ENCODE measurements at regions not wholly inside any gene's neighbourhood (a gene's known extent, or its start where the extent isn't known, plus 50 kb on each side); places are given as distances from the start of the nearest gene placed in this dataset.
"Not testable (repeated sequence)": the region's sequence is repeated elsewhere in the genome, so short reads cannot be mapped to it uniquely, and the experiment has no call there.

GRCh38 chr3:103167850-103168249, 733.0 kb downstream of the ZPLD1 start:
- DNase-seq (ENCODE audit: low read depth, low spot score), result no peak

- no peak for DNase-seq (ENCODE audit: low read depth, low spot score)
Measured at GRCh38 chr3:103169289-103169688, 734.5 kb downstream of the ZPLD1 start.

GRCh38 chr3:103170651-103171050, 735.8 kb downstream of the ZPLD1 start:
- DNase-seq (ENCODE audit: low read depth, low spot score), result no peak

GRCh38 chr3:103173940-103174339, 739.1 kb downstream of the ZPLD1 start:
- no peak for DNase-seq (ENCODE audit: low read depth, low spot score)

GRCh38 chr3:103181160-103181559, 746.3 kb downstream of the ZPLD1 start:
- no peak for DNase-seq (ENCODE audit: low read depth, low spot score)

- no peak for DNase-seq (ENCODE audit: low read depth, low spot score)
Measured at GRCh38 chr3:103184772-103185171, 750.0 kb downstream of the ZPLD1 start.

GRCh38 chr3:103189941-103190340, 755.1 kb downstream of the ZPLD1 start:
- DNase-seq (ENCODE audit: low read depth, low spot score), result no peak

- no peak for DNase-seq (ENCODE audit: low read depth, low spot score)
Measured at GRCh38 chr3:103195216-103195615, 760.4 kb downstream of the ZPLD1 start.

GRCh38 chr3:103203441-103203840, 768.6 kb downstream of the ZPLD1 start:
- DNase-seq (ENCODE audit: low read depth, low spot score), result no peak

GRCh38 chr3:103210583-103210982, 775.8 kb downstream of the ZPLD1 start:
- no peak for DNase-seq (ENCODE audit: low read depth, low spot score)

GRCh38 chr3:103218146-103218545, 783.3 kb downstream of the ZPLD1 start:
- DNase-seq (ENCODE audit: low read depth, low spot score), result no peak

- DNase-seq (ENCODE audit: low read depth, low spot score), result no peak
Measured at GRCh38 chr3:103218793-103219192, 784.0 kb downstream of the ZPLD1 start.

- DNase-seq (ENCODE audit: low read depth, low spot score), result no peak
Measured at GRCh38 chr3:103227651-103228050, 792.8 kb downstream of the ZPLD1 start.

- no peak for DNase-seq (ENCODE audit: low read depth, low spot score)
Measured at GRCh38 chr3:103247459-103247858, 812.6 kb downstream of the ZPLD1 start.

- not testable (repeated sequence) for DNase-seq (ENCODE audit: low read depth, low spot score)
Measured at GRCh38 chr3:103254827-103255226, 820.0 kb downstream of the ZPLD1 start.

GRCh38 chr3:103269287-103269686, 834.5 kb downstream of the ZPLD1 start:
- DNase-seq (ENCODE audit: low read depth, low spot score), result no peak

GRCh38 chr3:103271575-103271974, 836.8 kb downstream of the ZPLD1 start:
- no peak for DNase-seq (ENCODE audit: low read depth, low spot score)

GRCh38 chr3:103295974-103296570, 861.3 kb downstream of the ZPLD1 start:
- DNase-seq (ENCODE audit: low read depth, low spot score), result no peak

- DNase-seq (ENCODE audit: low read depth, low spot score), result not testable (repeated sequence)
Measured at GRCh38 chr3:103297502-103297901, 862.7 kb downstream of the ZPLD1 start.

- DNase-seq (ENCODE audit: low read depth, low spot score), result no peak
Measured at GRCh38 chr3:103306104-103306503, 871.3 kb downstream of the ZPLD1 start.

- DNase-seq (ENCODE audit: low read depth, low spot score), result no peak
Measured at GRCh38 chr3:103308921-103309320, 874.1 kb downstream of the ZPLD1 start.

- DNase-seq (ENCODE audit: low read depth, low spot score), result no peak
Measured at GRCh38 chr3:103319912-103320311, 885.1 kb downstream of the ZPLD1 start.

- DNase-seq (ENCODE audit: low read depth, low spot score), result no peak
Measured at GRCh38 chr3:103337179-103337845, 902.5 kb downstream of the ZPLD1 start.

Measured in pulmonary artery endothelial cell (primary cell).